Endothelial cell of umbilical vein (primary cell): ENCODE measurements at regions not wholly inside any gene's neighbourhood (a gene's known extent, or its start where the extent isn't known, plus 50 kb on each side); places are given as distances from the start of the nearest gene placed in this dataset.

Experiments
- BruUV-seq: library from RNA; stranded (reverse); fragments of 400-500 nt; replicated peaks from 2 replicates; lab custom pipeline; 2021; lab: Mats Ljungman, UMichigan
- CTCF ChIA-PET: fragments of 300-600, 350-600 bp; sonication (Branson Sonifier 250); formaldehyde crosslinking; loops from one replicate; lab custom pipeline; 2021; ENCODE audit warnings: antibody characterized with exemption, inconsistent platforms; lab: Charles Lee
- POLR2A ChIA-PET: fragments of 300-600, 350-600 bp; sonication (Branson Sonifier 250); formaldehyde crosslinking; loops from one replicate; lab custom pipeline; 2021; ENCODE audit warnings: antibody characterized with exemption, inconsistent platforms; lab: Charles Lee
- DNase-seq: peaks from one replicate; pipeline ENCODE4 v3.0.0-alpha.2; 2011; ENCODE audit warnings: low read depth, low spot score
- FAIRE-seq: peaks from 2 replicates; lab custom pipeline; 2011; peaks lifted over from hg19 to GRCh38; lab: Jason Lieb, UNC
- H2AFZ ChIP-seq: 2 replicates; pipeline ENCODE4 v1.6.0; 2012; ENCODE audit warnings: low read depth, low read length, control low read depth, inconsistent platforms
- H3K27ac ChIP-seq: 2 replicates; pipeline ENCODE4 v1.5.1; 2011; ENCODE audit warnings: low read depth, mild to moderate bottlenecking, control low read depth, low read length, moderate library complexity; ENCODE audit not compliant: insufficient read depth
- H3K27me3 ChIP-seq, 2 experiments: 2 replicates each; pipeline versions ENCODE4 v1.6.0 to v1.6.1; 2011; ENCODE audit warnings: low read length in 2 of 2, mixed read lengths in 1 of 2; ENCODE audit not compliant: control insufficient read depth in 2 of 2, insufficient read depth in 2 of 2
- H3K36me3 ChIP-seq, 2 experiments: 2 replicates in 1 of 2; 3 replicates in 1 of 2; pipeline ENCODE4 v1.5.1; 2011; ENCODE audit warnings: low read length in 2 of 2, mild to moderate bottlenecking in 1 of 2, moderate library complexity in 1 of 2; ENCODE audit not compliant: control insufficient read depth in 2 of 2, insufficient read depth in 2 of 2; ENCODE audit errors: extremely low read depth in 1 of 2
- H3K4me1 ChIP-seq: 3 replicates; pipeline ENCODE4 v1.5.1; 2011; ENCODE audit warnings: mild to moderate bottlenecking, low read length; ENCODE audit not compliant: control insufficient read depth, insufficient read depth; ENCODE audit errors: extremely low read depth
- H3K4me2 ChIP-seq: 2 replicates; pipeline ENCODE4 v1.6.1; 2011; ENCODE audit warnings: low read length, control low read depth, mixed read lengths; ENCODE audit not compliant: insufficient read depth
- H3K4me3 ChIP-seq, 3 experiments: fragments of 200-600 bp in 1 of 3; sonication (generic), shearing (Covaris generic) in 1 of 3; replicated peaks in 1 of 3; 2 replicates each; pipeline ENCODE4 v1.5.1; 2011 to 2016; ENCODE audit warnings: control low read depth in 3 of 3, low read length in 3 of 3, mild to moderate bottlenecking in 2 of 3, inconsistent platforms in 1 of 3, low read depth in 1 of 3, moderate library complexity in 1 of 3; ENCODE audit not compliant: insufficient read depth in 1 of 3
- H3K79me2 ChIP-seq: 2 replicates; pipeline ENCODE4 v1.6.0; 2012; ENCODE audit warnings: low read length, inconsistent platforms; ENCODE audit not compliant: control insufficient read depth, insufficient read depth
- H3K9ac ChIP-seq: replicated peaks from 2 replicates; pipeline ENCODE3; 2011; ENCODE audit warnings: low read length, control low read depth; ENCODE audit not compliant: insufficient read depth; ENCODE audit errors: extremely low read depth
- H3K9me1 ChIP-seq: replicated peaks from 3 replicates; pipeline ENCODE4 v1.6.0; 2011; ENCODE audit warnings: mild to moderate bottlenecking, low read length; ENCODE audit not compliant: control insufficient read depth, insufficient read depth; ENCODE audit errors: extremely low read depth
- H3K9me3 ChIP-seq: replicated peaks from 2 replicates; pipeline ENCODE4 v1.5.1; 2012; ENCODE audit warnings: low read length, inconsistent platforms; ENCODE audit not compliant: control insufficient read depth, insufficient read depth
- H4K20me1 ChIP-seq: replicated peaks from 2 replicates; pipeline ENCODE3; 2011; ENCODE audit warnings: mild to moderate bottlenecking, low read length; ENCODE audit not compliant: control insufficient read depth, insufficient read depth; ENCODE audit errors: extremely low read depth
- CTCF ChIP-seq, 2 donors: IDR thresholded peaks; 1 replicate in 1 of 2; 2 replicates in 1 of 2; pipeline ENCODE4 v1.5.1; 2011; ENCODE audit warnings: low read length in 2 of 2, mild to moderate bottlenecking in 2 of 2, moderate library complexity in 2 of 2, control low read depth in 1 of 2, inconsistent platforms in 1 of 2, low read depth in 1 of 2; ENCODE audit not compliant: insufficient read depth in 1 of 2; ENCODE audit errors: extremely low read depth in 1 of 2
- JUN ChIP-seq: IDR thresholded peaks from 2 replicates; pipeline ENCODE4 v1.6.1; 2011; ENCODE audit warnings: borderline replicate concordance, low read depth; ENCODE audit not compliant: insufficient read length, insufficient read depth
- MAX ChIP-seq: IDR thresholded peaks from 2 replicates; pipeline ENCODE4 v1.6.1; 2011; ENCODE audit not compliant: insufficient read depth, insufficient read length
- POLR2A ChIP-seq: IDR thresholded peaks from 2 replicates; pipeline ENCODE4 v1.6.1; 2012; ENCODE audit warnings: low read depth, mild to moderate bottlenecking, control low read depth, low read length
- POLR2AphosphoS5 ChIP-seq: IDR thresholded peaks from 2 replicates; pipeline ENCODE4 v1.6.1; 2012; ENCODE audit warnings: low read depth, mild to moderate bottlenecking, control low read depth, low read length, moderate library complexity; ENCODE audit not compliant: insufficient read depth
- dilution Hi-C: fragments of 300-500 bp; cut with MboI; formaldehyde crosslinking; loops from one replicate; pipeline ENCODE4 v1.15.0; 2019; ENCODE audit warnings: low sequenced_read_pairs; ENCODE audit not compliant: extremely low pct_ligation_motif_present
- intact Hi-C: fragments of 100-400 bp; cut with micrococcal nuclease; formaldehyde crosslinking; loops from one replicate; pipeline ENCODE4 v1.10.0; 2022

- BruUV-seq, result no TSS peak
- peaks cover 12% of the 10 kb centered on the region for H3K9me3 ChIP-seq
- DNase-seq, result no peak
- intact Hi-C loops, result no loop called here
- dilution Hi-C loops, result no loop called here
- H3K27me3 ChIP-seq, result no peaks in the 10 kb centered on the region
- H3K9ac ChIP-seq, result no peak overlapping the region
- H3K4me1 ChIP-seq, result no peaks in the 10 kb centered on the region
- H2AFZ ChIP-seq, result no peak overlapping the region
- ChIA-PET CTCF (no interaction called here), POLR2A (no interaction called here)
- no peaks in the 10 kb centered on the region for H3K79me2 ChIP-seq
- H3K4me2 ChIP-seq, result no peak overlapping the region
- TF ChIP-seq CTCF (IDR thresholded peaks at IDR 0.05; ENCODE audit: extremely low read depth in 1 of 2, insufficient read depth in 1 of 2, low read depth in 1 of 2, low read length in 2 of 2), result no peak
- TF ChIP-seq POLR2A, result no peak
- no peak for TF ChIP-seq JUN
- TF ChIP-seq MAX, result no peak
- no peak for TF ChIP-seq POLR2AphosphoS5
- H3K9me1 ChIP-seq, result no peaks in the 10 kb centered on the region
- H4K20me1 ChIP-seq, result no peaks in the 10 kb centered on the region
- H3K4me3 ChIP-seq, result no peak overlapping the region
- no peaks in the 10 kb centered on the region for H3K36me3 ChIP-seq
- no peak overlapping the region for H3K27ac ChIP-seq
- no peak for FAIRE-seq
These were observed 445.0 kb downstream of the CDH26 start for GRCh38 chr20:60403105-60403741.
